ENCODE measurements at regions not wholly inside any gene's neighbourhood (a gene's known extent, or its start where the extent isn't known, plus 50 kb on each side); places are given as distances from the start of the nearest gene placed in this dataset.

DNA sequence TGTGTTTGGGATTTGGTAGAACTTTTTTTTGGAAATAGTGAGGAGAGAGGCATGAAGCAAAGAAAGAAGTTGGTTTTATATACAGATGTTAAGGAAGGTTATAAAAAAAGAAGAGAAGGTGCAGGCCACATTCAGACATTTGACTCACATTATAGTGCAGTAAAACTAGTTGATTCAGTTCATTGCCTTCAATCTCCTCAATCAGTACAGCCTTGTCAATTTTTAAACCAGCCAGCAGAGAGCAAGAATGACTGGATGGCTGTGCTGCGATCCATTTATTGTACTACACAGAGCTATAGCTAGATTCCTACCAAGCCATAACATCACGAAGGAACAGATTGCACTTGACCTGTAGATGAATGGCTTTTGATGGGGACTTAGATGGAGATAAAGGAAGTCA, 79.7 kb upstream of the LSM6 start:
- Histone ChIP-seq H3K4me1 (replicated peaks in 1 of 4; ENCODE audit: control insufficient read depth in 3 of 4, insufficient read depth in 4 of 4, low read length in 3 of 4) (no peaks in the 10 kb centered on the region), H4K20me1 (replicated peaks in 1 of 2; ENCODE audit: control insufficient read depth in 1 of 2, insufficient read depth in 2 of 2, low read length in 2 of 2) (no peaks in the 10 kb centered on the region), H3K56ac (replicated peaks; ENCODE audit: insufficient read length, low read depth, low read length) (no peak overlapping the region), H3K4ac (replicated peaks; ENCODE audit: insufficient read length, low read depth, low read length) (no peak overlapping the region), H4K91ac (replicated peaks; ENCODE audit: insufficient read length, low read length) (no peak overlapping the region), H2BK20ac (ENCODE audit: low read length) (no peak overlapping the region), H3K23me2 (ENCODE audit: low read depth, low read length) (no peaks in the 10 kb centered on the region), H2AK5ac (ENCODE audit: low read depth, low read length) (no peak overlapping the region), H3K9me3 (ENCODE audit: insufficient read depth in 2 of 2, low read depth in 1 of 2, low read length in 1 of 2) (no peaks in the 10 kb centered on the region), H4K5ac (ENCODE audit: insufficient read length, low read depth, low read length) (no peak overlapping the region), H2BK12ac (ENCODE audit: low read depth, low read length) (no peak overlapping the region), H2BK15ac (ENCODE audit: low read length) (no peak overlapping the region), H4K8ac (ENCODE audit: extremely low read depth, insufficient read depth, low read length) (no peak overlapping the region), H3K27me3 (replicated peaks in 1 of 4; ENCODE audit: control insufficient read depth in 3 of 4, extremely low read depth in 1 of 4, insufficient read depth in 3 of 4, low read length in 3 of 4) (no peaks in the 10 kb centered on the region), H3K4me3 (ENCODE audit: extremely low read depth in 1 of 4, insufficient read depth in 2 of 4, low read depth in 3 of 4, low read length in 4 of 4) (no peak overlapping the region), H3K79me1 (ENCODE audit: low read depth, low read length) (no peaks in the 10 kb centered on the region), H3K36me3 (ENCODE audit: control insufficient read depth in 2 of 4, insufficient read depth in 4 of 4, low read length in 3 of 4) (no peaks in the 10 kb centered on the region), H3K14ac (ENCODE audit: insufficient read length) (no peak overlapping the region), H2BK120ac (replicated peaks; ENCODE audit: low read depth, low read length) (no peak overlapping the region), H3K9ac (replicated peaks in 1 of 4; ENCODE audit: extremely low read depth in 1 of 4, low read depth in 3 of 4, low read length in 3 of 4) (no peak overlapping the region), H3K18ac (ENCODE audit: extremely low read depth, low read length) (no peak overlapping the region), H3K27ac (ENCODE audit: low read depth, low read length) (no peak overlapping the region), H3K23ac (ENCODE audit: insufficient read length) (no peak overlapping the region), H2BK5ac (ENCODE audit: low read depth, low read length) (no peak overlapping the region), H3K4me2 (ENCODE audit: insufficient read depth in 1 of 2, low read depth in 2 of 2, low read length in 2 of 2) (no peak overlapping the region), H2AFZ (ENCODE audit: low read length) (no peak overlapping the region), H3K79me2 (ENCODE audit: control insufficient read depth in 1 of 2, insufficient read depth in 2 of 2, low read length in 2 of 2) (no peaks in the 10 kb centered on the region)
- TF ChIP-seq, protein P1, sequence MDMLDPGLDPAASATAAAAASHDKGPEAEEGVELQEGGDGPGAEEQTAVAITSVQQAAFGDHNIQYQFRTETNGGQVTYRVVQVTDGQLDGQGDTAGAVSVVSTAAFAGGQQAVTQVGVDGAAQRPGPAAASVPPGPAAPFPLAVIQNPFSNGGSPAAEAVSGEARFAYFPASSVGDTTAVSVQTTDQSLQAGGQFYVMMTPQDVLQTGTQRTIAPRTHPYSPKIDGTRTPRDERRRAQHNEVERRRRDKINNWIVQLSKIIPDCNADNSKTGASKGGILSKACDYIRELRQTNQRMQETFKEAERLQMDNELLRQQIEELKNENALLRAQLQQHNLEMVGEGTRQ (IDR thresholded peaks at IDR 0.05; ENCODE audit: low read length) = no peak
- TF ChIP-seq SIRT6 (IDR thresholded peaks at IDR 0.05; ENCODE audit: low read length) (no peak), SIN3A (conservative IDR thresholded peaks at IDR 0.05 in 1 of 2, IDR thresholded peaks at IDR 0.05 in 1 of 2; ENCODE audit: low read depth in 1 of 2, low read length in 2 of 2) (no peak), TAF1 (IDR thresholded peaks at IDR 0.05; ENCODE audit: low read depth, low read length) (no peak), GABPA (IDR thresholded peaks at IDR 0.05; ENCODE audit: borderline replicate concordance, insufficient read depth, low read length) (no peak), SAP30 (IDR thresholded peaks at IDR 0.05; ENCODE audit: insufficient read depth, insufficient replicate concordance, low read length) (no peak)
- TF ChIP-seq, protein P2, sequence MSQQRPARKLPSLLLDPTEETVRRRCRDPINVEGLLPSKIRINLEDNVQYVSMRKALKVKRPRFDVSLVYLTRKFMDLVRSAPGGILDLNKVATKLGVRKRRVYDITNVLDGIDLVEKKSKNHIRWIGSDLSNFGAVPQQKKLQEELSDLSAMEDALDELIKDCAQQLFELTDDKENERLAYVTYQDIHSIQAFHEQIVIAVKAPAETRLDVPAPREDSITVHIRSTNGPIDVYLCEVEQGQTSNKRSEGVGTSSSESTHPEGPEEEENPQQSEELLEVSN (IDR thresholded peaks at IDR 0.05) = no peak
- FAIRE-seq (no peak), DNase-seq (ENCODE audit: low read depth in 1 of 2, low spot score in 2 of 2) (no peak)
- WGBS, 2 experiments (ENCODE audit: extremely low coverage in 1 of 2, insufficient coverage in 1 of 2, insufficient read length in 1 of 2, insufficient replicate concordance in 2 of 2, low coverage in 1 of 2, low lambda C conversion rate in 2 of 2, missing lambda C conversion rate in 1 of 2) = 90% methylated on average over 2 of the region's 2 CpGs; no CpG with 5 or more reads in 1 of the 2 experiments
- POLR2A ChIA-PET (ENCODE audit: partially characterized antibody) = no interaction called here
- CTCF ChIA-PET (ENCODE audit: partially characterized antibody) = interaction anchor here (0.6 to 4.2 kb wide), 29 partner anchors 10 to 951 kb away, joined by 3 to 68 read pairs (median 4); no protein-coding TSS in a partner anchor

Measured in H1 (cell line).